ENCODE measurements at regions not wholly inside any gene's neighbourhood (a gene's known extent, or its start where the extent isn't known, plus 50 kb on each side); places are given as distances from the start of the nearest gene placed in this dataset.
"Not testable (repeated sequence)": the region's sequence is repeated elsewhere in the genome, so short reads cannot be mapped to it uniquely, and the experiment has no call there.

DNA sequence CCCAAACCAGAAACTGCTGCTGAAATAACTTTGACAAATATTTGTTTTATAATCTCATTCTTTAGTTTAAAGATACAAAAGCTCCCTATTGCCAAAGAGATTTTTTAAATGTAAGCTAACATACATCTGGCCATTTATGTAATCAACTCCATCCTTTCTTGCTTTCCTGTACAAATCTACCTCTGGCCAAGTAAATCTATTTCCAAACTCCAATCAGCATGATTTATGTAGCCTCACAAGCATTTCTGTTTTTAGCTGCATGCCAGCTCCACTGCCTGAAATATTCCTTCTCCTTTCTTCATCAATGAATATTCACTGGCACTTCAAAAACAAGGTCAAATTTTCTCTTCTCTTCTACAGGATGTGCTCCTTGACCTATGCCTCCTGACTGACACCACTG lies 80.0 kb downstream of the SHOX2 start:
- Histone ChIP-seq H3K27me3 (ENCODE audit: control insufficient read depth, low read length) (no peaks in the 10 kb centered on the region), H3K9me3 (ENCODE audit: control insufficient read depth, insufficient read depth, low read length) (no peaks in the 10 kb centered on the region), H3K4me3 (ENCODE audit: low read length) (no peak overlapping the region), H4K20me1 (ENCODE audit: control insufficient read depth, insufficient read depth, low read depth, low read length) (no peaks in the 10 kb centered on the region), H3K4me1 (ENCODE audit: control insufficient read depth, low read length) (no peaks in the 10 kb centered on the region), H3K27ac (ENCODE audit: low read depth, low read length) (no peak overlapping the region), H3F3A (ENCODE audit: control insufficient read depth, insufficient read depth) (no peaks in the 10 kb centered on the region), H3K4me2 (ENCODE audit: low read length) (no peak overlapping the region), H3K36me3 (ENCODE audit: control insufficient read depth, low read length) (no peaks in the 10 kb centered on the region), H3K79me2 (ENCODE audit: control insufficient read depth, low read length) (no peaks in the 10 kb centered on the region), H3K9me2 (replicated peaks; ENCODE audit: control insufficient read depth, low read length) (no peaks in the 10 kb centered on the region)
- TF ChIP-seq, protein P1, sequence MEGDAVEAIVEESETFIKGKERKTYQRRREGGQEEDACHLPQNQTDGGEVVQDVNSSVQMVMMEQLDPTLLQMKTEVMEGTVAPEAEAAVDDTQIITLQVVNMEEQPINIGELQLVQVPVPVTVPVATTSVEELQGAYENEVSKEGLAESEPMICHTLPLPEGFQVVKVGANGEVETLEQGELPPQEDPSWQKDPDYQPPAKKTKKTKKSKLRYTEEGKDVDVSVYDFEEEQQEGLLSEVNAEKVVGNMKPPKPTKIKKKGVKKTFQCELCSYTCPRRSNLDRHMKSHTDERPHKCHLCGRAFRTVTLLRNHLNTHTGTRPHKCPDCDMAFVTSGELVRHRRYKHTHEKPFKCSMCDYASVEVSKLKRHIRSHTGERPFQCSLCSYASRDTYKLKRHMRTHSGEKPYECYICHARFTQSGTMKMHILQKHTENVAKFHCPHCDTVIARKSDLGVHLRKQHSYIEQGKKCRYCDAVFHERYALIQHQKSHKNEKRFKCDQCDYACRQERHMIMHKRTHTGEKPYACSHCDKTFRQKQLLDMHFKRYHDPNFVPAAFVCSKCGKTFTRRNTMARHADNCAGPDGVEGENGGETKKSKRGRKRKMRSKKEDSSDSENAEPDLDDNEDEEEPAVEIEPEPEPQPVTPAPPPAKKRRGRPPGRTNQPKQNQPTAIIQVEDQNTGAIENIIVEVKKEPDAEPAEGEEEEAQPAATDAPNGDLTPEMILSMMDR (IDR thresholded peaks at IDR 0.05; ENCODE audit: low read depth, low read length, poor library complexity, severe bottlenecking): no peak
- TF ChIP-seq EZH2phosphoT487 (IDR thresholded peaks at IDR 0.05; ENCODE audit: borderline replicate concordance, low read length): no peak

DNA sequence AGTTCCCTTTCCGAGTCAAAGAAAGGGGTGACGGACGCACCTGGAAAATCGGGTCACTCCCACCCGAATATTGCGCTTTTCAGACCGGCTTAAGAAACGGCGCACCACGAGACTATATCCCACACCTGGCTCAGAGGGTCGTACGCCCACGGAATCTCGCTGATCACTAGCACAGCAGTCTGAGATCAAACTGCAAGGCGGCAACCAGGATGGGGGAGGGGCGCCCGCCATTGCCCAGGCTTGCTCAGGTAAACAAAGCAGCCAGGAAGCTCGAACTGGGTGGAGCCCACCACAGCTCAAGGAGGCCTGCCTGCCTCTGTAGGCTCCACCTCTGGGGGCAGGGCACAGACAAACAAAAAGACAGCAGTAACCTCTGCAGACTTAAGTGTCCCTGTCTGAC lies 86.3 kb downstream of the SHOX2 start:
- H3K4me3 ChIP-seq (ENCODE audit: low read length); H3K36me3 ChIP-seq (ENCODE audit: control insufficient read depth, low read length); H3K9me2 ChIP-seq (replicated peaks; ENCODE audit: control insufficient read depth, low read length); H3F3A ChIP-seq (ENCODE audit: control insufficient read depth, insufficient read depth); H3K9me3 ChIP-seq (ENCODE audit: control insufficient read depth, insufficient read depth, low read length); H3K4me1 ChIP-seq (ENCODE audit: control insufficient read depth, low read length); H3K79me2 ChIP-seq (ENCODE audit: control insufficient read depth, low read length); H3K4me2 ChIP-seq (ENCODE audit: low read length); H4K20me1 ChIP-seq (ENCODE audit: control insufficient read depth, insufficient read depth, low read depth, low read length); H3K27ac ChIP-seq (ENCODE audit: low read depth, low read length); H3K27me3 ChIP-seq (ENCODE audit: control insufficient read depth, low read length): not testable (repeated sequence)

DNA sequence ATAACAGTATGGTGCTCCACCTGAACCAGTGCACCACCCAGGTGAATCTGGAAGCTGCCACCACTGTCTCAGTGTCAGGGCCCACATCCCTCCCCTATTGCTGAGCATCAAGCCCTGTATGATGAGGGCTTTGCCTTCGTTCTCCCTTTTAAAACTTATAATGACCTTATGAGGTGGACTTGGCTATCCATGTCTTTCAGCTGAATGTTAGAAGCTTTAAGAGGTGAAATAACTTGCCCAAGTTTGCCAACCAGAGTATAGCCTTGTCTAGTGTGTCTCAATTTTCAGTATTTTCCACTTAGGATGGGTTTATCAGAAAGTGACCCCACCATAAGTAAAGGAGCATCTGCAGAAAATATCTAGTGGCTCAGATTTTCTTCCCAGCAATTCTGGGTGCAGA lies 87.8 kb downstream of the SHOX2 start:
- H3K4me1 ChIP-seq (ENCODE audit: control insufficient read depth, low read length): no peaks in the 10 kb centered on the region
- TF ChIP-seq, protein P1 (IDR thresholded peaks at IDR 0.05; ENCODE audit: low read depth, low read length, poor library complexity, severe bottlenecking): no peak
- TF ChIP-seq EZH2phosphoT487 (IDR thresholded peaks at IDR 0.05; ENCODE audit: borderline replicate concordance, low read length): no peak
- no peaks in the 10 kb centered on the region for H3K9me3 ChIP-seq (ENCODE audit: control insufficient read depth, insufficient read depth, low read length)

DNA sequence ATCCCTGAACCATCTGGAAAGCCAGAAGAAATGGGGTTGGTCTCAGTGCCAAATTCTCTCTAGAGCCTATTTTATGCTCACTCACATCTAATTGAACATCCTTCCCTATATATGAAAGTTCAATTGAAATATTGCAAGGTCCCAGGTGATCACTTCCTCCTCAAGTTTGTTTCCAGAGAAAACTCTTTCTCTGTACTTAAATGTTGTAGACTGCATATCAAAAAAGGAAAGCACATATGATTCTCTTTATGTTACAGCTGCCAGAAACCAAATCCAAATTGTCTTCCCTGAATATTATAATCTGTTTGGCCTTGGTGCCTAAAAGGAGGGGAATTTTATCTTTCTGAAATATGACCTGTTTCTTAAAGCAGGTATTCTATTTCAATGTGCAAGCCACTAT lies 93.3 kb downstream of the SHOX2 start:
- Histone ChIP-seq H3K36me3 (ENCODE audit: control insufficient read depth, low read length) (no peaks in the 10 kb centered on the region), H3K4me1 (ENCODE audit: control insufficient read depth, low read length) (no peaks in the 10 kb centered on the region), H3K79me2 (ENCODE audit: control insufficient read depth, low read length) (no peaks in the 10 kb centered on the region), H3K9me2 (replicated peaks; ENCODE audit: control insufficient read depth, low read length) (no peaks in the 10 kb centered on the region), H3K4me3 (ENCODE audit: low read length) (no peak overlapping the region), H3F3A (ENCODE audit: control insufficient read depth, insufficient read depth) (no peaks in the 10 kb centered on the region), H3K27ac (ENCODE audit: low read depth, low read length) (no peak overlapping the region), H3K9me3 (ENCODE audit: control insufficient read depth, insufficient read depth, low read length) (peaks cover 5% of the 10 kb centered on the region; the same call in 1 of the 2 replicates), H3K27me3 (ENCODE audit: control insufficient read depth, low read length) (no peaks in the 10 kb centered on the region; the same call in 1 of the 2 replicates), H4K20me1 (ENCODE audit: control insufficient read depth, insufficient read depth, low read depth, low read length) (no peaks in the 10 kb centered on the region), H3K4me2 (ENCODE audit: low read length) (no peak overlapping the region)
- TF ChIP-seq, protein P1 (IDR thresholded peaks at IDR 0.05; ENCODE audit: low read depth, low read length, poor library complexity, severe bottlenecking): no peak
- TF ChIP-seq EZH2phosphoT487 (IDR thresholded peaks at IDR 0.05; ENCODE audit: borderline replicate concordance, low read length): no peak

More for the DNA sequence above, 87.8 kb downstream of the SHOX2 start:
- Histone ChIP-seq H3K4me3 (ENCODE audit: low read length) (no peak overlapping the region), H3K4me2 (ENCODE audit: low read length) (no peak overlapping the region), H3F3A (ENCODE audit: control insufficient read depth, insufficient read depth) (no peaks in the 10 kb centered on the region), H3K79me2 (ENCODE audit: control insufficient read depth, low read length) (no peaks in the 10 kb centered on the region), H3K9me2 (replicated peaks; ENCODE audit: control insufficient read depth, low read length) (no peaks in the 10 kb centered on the region), H4K20me1 (ENCODE audit: control insufficient read depth, insufficient read depth, low read depth, low read length) (no peaks in the 10 kb centered on the region), H3K27ac (ENCODE audit: low read depth, low read length) (no peak overlapping the region), H3K36me3 (ENCODE audit: control insufficient read depth, low read length) (no peaks in the 10 kb centered on the region), H3K27me3 (ENCODE audit: control insufficient read depth, low read length) (no peaks in the 10 kb centered on the region; the same call in 1 of the 2 replicates)
